Dermis microvascular lymphatic vessel endothelial cell (primary cell): ENCODE measurements at regions not wholly inside any gene's neighbourhood (a gene's known extent, or its start where the extent isn't known, plus 50 kb on each side); places are given as distances from the start of the nearest gene placed in this dataset.

Source experiments
- DNase-seq, 2 donors: peaks; one replicate each; pipeline versions ENCODE4 v3.0.0 to v3.0.0-alpha.2; 2010; ENCODE audit warnings: low read depth in 2 of 2

DNA sequence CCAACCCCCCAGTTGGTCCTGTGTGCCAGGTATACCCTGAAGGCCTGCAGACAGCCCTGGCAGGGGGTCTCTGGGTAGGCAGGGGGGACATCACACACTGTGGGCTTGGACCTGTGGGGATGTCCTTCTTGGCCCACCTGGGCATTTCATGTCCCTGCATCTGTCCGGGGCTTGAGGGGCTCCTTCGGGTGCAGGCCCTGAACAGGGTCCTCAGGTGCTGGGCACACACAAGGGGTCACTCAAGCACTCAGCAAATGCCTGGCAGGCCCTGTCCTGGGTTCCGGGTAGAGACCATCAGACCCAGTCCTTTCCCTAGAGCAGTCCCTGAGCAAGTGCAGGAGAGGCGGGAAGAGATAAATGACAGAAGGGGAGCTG, 70.5 kb upstream of the WNT11 start:
- no peak for DNase-seq

DNA sequence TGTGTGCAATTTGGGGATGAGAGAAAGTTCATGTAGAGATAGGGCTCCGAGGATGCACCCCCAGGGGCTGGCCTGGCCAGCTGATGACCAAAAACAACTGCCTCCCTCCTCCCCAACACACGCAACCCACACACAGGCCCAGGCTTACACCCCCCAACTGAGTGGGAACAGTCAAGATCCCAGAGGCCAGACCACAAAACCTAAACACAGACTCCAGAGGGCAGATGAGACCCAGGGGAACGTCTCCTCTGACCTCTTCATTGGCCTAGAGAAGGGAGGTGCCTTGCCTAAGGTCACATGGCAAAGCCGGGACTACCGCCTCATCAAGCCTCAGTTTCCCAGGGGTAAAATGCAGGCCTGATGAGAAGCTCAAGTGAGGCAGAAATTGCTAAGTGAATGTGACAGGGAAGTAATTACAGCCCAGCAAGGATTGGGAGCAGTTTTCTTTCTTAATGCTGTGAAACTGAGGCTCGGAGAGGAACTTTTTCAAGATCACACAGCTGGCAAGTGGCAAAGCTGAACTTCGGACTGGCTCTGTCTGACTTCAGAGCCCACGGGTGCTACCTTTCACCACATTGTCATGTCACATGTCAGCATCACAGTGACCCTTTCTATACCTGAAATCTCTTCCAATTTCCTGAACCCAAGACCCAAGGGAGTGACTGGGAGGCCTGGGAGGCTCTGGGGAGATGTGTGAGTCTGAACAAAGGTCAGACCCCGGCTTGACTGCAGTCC, 69.9 kb upstream of the WNT11 start:
- no peak for DNase-seq

GRCh38 chr11:76275446-76275845, 69.1 kb upstream of the WNT11 start:
- no peak for DNase-seq

- DNase-seq, result no peak
Observed at GRCh38 chr11:76271068-76271467, 64.8 kb upstream of the WNT11 start.

DNA sequence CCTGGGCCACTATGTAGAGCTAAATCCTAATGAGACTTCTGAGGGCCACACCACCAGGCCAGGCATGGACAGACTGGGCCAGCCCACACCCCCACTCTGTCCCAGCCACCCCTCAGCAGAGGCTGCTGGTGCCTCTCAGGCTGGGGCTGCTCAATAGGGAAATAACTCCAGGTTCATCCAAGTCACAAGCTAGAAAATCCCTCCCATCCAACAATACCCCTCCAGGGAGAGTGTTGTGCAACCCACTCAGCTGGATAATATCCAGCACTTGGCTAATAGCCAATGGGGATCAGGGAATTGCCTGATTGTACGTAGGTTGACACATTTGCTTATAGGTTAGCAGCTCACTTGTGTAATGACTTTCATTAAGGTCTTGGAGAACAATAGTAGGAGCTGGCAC, 64.1 kb upstream of the WNT11 start:
- no peak for DNase-seq

GRCh38 chr11:76269661-76270261, 63.5 kb upstream of the WNT11 start:
- DNase-seq, result no peak

- DNase-seq, result no peak
Observed at GRCh38 chr11:76269247-76269646, 62.9 kb upstream of the WNT11 start.

DNA sequence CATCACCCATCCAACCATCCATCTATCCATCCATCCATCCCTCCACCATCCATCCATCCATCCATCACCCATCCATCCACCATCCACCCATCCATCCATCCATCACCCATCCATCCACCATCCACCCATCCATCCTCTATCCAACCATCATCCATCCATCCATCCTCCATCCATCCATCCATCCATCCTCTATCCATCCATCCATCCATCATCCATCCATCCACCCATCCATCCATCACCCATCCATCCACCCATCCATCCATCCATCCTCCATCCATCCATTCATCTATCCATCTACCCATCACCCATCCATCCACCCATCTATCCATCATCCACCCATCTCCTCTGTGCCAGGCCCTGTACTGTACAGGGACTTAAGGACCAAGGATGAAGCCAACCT, 62.2 kb upstream of the WNT11 start:
- no peak for DNase-seq

- DNase-seq, result no peak
Observed at GRCh38 chr11:76267556-76267955, 61.3 kb upstream of the WNT11 start.

GRCh38 chr11:76266286-76267100, 60.2 kb upstream of the WNT11 start:
- DNase-seq, result no peak

- DNase-seq, result no peak
Observed at GRCh38 chr11:76265771-76266241, 59.5 kb upstream of the WNT11 start.

DNA sequence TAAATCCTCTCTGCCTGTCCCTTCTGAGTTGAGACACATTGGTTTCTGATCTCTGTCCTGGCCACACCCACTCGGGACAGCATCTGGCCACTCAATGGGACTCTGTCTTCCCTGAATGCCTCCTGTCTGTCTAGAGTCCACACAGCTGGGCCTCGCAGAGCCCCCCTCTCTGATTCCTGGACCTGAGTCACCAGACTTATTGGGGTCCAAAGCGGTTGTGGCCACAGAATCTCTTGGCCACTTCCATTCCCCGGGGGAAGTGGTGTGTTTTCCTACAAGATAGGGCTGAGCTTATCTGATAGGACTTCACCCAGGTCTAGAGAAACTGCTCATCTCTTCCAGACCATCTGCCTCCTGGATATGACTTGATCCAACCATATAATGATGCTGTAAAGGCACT, 57.4 kb upstream of the WNT11 start:
- no peak for DNase-seq

GRCh38 chr11:76263166-76263565, 56.9 kb upstream of the WNT11 start:
- no peak for DNase-seq

DNA sequence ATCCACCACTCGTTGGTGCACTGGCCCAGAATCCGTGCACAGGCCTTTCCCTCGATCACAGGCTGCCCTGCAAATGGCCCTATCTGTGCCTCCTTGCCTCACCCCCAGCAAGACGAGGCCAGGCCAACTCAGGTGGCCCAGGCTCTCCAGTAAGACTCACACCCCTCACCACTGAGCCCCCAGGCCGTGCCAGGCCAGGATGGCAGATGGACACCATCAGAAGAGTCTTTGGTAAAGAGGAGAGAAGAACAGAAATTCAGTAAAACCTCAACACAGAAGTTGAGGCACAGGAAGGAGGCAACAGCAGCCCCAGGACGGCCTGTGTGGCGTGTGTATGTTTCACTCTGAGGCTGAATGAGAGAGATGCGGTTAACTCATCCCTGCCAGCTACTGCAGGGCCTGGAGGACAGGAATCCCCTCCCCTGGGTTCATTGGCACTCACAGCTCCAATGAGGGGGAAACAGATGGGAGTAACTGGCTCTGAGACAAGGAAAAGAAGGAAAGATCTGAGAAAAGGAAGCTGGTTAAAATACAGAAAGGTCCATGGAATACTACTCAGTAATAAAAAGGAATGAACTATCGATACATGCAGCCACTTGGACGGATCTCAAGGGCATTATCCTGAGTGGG, 54.1 kb upstream of the WNT11 start:
- no peak for DNase-seq

DNA sequence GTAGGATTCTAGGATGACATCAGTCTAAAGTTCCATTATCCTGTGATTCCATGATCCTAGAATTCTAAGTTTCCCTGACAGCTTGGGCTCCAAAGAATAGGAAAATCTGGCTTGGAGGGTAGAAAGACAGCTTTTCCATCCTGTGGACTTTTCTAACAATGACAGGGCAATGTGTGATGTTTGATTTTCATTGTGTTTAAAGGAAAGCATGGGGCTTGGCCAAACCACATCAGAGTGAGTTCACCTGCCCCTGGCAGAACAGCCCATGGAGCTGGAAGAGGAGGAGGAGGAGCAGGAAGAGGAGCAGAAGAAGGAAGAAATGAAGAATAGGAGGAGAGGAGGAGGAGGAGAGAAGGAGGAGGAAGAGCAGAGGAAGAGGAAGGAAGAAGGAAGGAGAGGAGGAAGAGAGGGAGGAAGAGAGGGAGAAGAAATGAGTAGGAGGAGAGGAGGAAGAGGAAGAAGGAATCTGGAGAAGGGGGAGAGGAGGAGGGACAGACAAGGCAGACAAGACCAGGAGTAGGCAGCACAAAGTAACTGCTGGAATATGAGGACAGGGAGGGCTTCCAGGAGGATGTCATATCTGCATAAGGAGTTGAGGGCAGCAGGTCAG, 53.1 kb upstream of the WNT11 start:
- DNase-seq, result no peak

- DNase-seq, result no peak
Observed at GRCh38 chr11:76257074-76257719, 50.9 kb upstream of the WNT11 start.

- DNase-seq, result no peak
Observed at GRCh38 chr11:76256448-76256847, 50.1 kb upstream of the WNT11 start.
